H1 (cell line): ENCODE measurements at regions not wholly inside any gene's neighbourhood (a gene's known extent, or its start where the extent isn't known, plus 50 kb on each side); places are given as distances from the start of the nearest gene placed in this dataset.

Experiments used
- BCL11A ChIP-seq, 2 experiments: IDR thresholded peaks; one replicate each; pipeline ENCODE4 v1.6.1; 2011; ENCODE audit warnings: low read depth in 2 of 2, low read length in 2 of 2, mild to moderate bottlenecking in 2 of 2
- CHD7 ChIP-seq: fragments of 300-600 bp; sonication (generic); IDR thresholded peaks from 2 replicates; pipeline ENCODE4 v1.7.1; 2012; ENCODE audit warnings: low read length, moderate library complexity, mild to moderate bottlenecking, inconsistent platforms; ENCODE audit not compliant: insufficient replicate concordance
- HDAC6 ChIP-seq: IDR thresholded peaks from one replicate; pipeline ENCODE4 v1.7.1; 2012; ENCODE audit warnings: low read depth, mild to moderate bottlenecking, inconsistent platforms, low read length, moderate library complexity
- USF2 ChIP-seq: IDR thresholded peaks from 2 replicates; pipeline ENCODE4 v1.6.1; 2011; ENCODE audit warnings: low read length, improper control_type of control experiment

GRCh38 chr5:174825587-174825986, 101.2 kb downstream of the MSX2 start (continued):
- TF ChIP-seq CHD7 (no peak), BCL11A (IDR thresholded peaks at IDR 0.05; ENCODE audit: low read depth in 2 of 2, low read length in 2 of 2) (no peak), HDAC6 (no peak), USF2 (no peak)
